ENCODE measurements at regions not wholly inside any gene's neighbourhood (a gene's known extent, or its start where the extent isn't known, plus 50 kb on each side); places are given as distances from the start of the nearest gene placed in this dataset.

DNA sequence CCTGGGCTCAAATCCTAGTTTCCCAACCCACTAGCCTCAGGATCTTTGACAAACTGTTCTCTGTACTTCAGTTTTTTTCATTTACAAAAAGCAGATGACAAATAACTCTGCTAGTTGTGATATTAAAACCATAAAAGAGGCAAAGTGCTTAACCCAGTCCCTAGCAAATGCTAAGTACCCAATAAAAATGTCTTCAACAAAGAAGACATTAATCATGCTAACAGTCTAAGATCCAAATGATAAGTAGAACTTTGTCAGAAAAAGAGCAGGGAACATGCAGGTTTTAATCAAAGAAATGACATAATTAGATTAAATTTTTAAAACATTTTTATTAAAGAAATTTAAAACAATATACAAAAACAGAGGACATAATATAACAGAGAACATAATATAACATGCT, 203.0 kb upstream of the ADRA1B start:
- DNase-seq = no peak

DNA sequence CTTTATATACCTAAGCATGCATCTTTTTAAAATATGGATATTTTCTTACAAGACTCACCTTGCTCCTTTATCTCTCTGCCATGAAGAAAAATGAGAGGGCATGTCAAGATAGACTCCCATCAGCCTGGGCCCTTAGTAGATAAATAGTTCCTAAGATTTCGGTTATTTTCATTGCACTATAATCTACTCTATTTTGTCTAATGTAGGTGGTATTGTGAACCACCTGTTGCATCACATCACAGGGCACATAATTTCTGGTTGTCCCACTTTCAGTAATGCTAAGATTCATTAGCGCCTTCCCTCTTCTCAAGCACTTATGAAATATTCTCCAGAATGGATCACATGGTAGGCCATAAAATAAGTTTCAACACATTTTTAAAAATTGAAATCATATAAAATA, 202.5 kb upstream of the ADRA1B start:
- DNase-seq = no peak

DNA sequence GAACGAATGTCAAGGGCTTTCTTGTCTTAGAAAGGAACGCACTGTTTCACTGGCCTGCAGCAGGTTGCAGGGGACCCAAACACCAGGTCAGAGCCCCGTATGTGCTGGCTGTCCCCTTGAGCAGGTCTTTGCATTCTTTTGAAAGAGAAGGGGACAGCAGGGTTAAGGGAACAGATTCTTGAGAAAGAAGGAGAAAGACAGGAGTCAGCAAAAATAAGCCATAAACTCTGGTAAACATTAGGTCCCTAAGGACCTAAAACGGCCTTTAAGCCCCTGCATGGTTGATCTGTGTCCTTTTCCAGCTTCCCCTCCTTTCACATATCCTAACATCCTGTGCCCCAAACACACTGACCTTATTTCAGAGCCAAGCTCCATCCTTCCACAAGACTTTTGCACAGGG, 190.8 kb upstream of the ADRA1B start:
- no peak for DNase-seq

DNA sequence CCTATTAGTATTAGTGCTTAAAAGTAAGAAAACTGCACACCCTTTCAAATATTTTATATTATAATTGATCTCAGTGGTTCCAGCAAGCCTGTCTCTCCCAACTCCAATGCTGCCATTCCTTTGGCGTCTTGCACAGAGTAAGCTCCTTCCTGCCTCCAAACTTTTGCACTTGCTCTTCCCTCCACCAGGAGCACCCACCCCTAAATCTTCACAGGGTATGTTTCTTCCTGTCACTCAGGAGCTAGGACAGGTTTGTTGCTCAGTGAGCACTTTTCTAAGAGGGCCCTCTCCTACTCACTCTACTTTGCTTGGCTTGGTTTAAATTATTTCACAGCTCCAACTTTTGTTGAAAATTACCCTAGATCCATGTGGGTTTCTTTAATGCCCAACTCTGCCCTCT, 189.1 kb upstream of the ADRA1B start:
- no peak for DNase-seq

DNA sequence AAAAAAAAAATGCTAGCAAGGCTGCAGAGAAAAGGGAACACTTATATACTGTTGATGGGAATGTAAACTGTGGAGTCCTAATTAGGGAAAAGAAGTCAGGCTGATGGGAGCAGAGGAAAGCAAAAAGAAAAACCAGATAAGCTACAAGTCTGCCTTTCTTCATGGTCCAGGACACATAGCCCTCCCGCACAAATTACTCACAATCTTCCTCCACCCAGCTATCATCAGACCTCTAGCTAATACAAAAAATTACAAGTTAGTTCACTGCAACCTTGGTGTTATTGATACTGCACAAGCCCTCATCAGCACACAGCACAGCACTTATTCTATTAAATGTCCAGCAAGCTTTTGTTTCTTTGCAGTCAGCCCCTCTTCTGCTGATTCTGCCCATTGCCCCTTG, 186.0 kb upstream of the ADRA1B start:
- no peak for DNase-seq

DNA sequence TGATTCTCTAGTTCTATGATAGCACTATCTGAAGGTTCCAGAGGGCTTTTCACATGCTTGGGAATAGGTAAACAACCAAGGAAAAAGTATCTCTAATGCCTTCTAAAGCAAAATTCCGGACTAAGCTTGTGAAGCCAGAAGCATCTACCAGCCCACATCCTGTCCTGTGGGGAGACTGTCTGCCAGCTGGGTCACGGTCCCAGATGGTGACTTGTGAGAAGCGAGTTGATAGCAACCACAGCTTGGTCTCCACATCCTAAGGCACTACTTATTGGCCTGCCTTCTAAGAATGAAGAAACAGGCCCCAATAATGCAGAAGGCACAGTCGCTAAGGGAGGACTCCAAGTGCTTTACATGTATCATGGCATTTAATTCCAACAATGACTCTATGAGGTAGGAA, 184.1 kb upstream of the ADRA1B start:
- DNase-seq = no peak

DNA sequence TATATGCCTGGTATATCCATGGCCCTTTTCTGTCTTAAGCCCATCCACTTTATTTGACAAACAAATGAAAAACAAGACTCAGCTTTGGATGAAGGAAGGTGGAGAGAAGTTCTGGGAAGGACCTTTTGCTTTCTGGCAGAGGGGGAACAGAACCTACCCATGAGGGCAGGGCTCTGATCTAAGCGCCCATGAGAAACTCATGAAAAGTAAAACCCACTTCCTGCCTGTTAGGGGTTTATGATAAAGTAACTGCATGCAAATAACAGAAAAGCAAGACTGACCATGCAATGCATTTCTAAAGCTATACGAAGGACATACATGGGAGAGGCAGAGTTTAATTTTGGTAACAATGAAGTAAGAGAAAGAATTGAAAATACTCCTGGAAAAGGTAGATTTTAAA, 181.9 kb upstream of the ADRA1B start:
- DNase-seq = no peak

DNA sequence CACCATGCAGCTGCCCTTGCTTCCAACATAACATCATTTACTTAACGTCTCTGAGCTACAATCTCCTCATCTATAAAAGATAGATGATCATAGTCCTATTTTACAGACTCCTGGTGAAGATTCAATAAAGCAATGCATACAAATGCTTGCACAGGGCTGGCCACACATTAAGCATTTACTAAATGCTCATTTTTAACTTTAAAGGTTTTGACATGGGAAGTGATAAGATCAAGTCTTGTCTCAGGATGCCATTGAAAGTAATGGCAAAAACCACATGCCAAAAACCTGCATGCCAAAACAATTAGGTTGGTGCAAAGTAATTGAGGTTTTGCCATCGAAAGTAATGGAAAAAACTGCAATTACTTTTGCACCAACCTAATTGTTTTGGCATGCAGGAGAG, 181.2 kb upstream of the ADRA1B start:
- DNase-seq = no peak

DNA sequence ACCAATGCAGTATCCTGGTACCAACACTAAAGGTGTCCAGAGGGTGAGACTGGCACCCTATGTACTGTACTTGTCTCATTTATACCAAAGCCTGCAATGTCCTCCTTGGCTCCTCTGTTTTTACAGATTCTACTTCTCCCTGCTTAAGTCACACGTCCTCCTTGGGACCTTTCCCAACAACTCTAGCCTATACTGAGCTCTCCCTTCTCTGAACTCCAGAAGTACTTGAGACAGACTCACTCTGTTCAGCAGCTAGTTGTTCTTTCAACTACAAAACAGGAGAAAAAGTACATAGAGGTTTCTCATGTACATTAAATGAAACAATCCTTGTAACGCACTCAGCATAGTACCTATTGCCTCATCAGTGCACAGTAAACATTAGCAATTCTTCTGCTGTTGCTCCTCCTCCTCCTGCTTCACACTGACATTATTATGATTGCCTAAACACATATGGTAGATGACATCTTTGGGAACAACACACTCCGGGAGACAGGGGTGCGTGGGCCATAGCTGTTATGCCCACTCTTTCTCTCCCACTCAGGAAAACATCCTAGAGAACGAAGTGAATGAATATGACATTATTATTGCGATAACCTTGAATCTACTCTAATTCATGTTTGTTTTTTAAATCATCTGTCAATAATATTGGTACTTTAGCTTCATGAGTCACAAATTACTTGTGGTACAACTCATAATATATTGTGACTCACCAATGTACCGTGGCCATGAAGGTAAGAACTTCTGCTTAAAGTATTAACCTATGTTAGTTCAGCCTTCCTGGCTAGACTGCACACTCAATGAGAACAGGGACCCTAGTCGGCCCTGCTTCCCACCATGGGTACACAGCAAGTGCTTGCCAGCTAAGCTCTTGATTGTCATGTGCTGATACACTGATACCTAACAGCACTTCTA, 180.3 kb upstream of the ADRA1B start:
- DNase-seq = no peak

DNA sequence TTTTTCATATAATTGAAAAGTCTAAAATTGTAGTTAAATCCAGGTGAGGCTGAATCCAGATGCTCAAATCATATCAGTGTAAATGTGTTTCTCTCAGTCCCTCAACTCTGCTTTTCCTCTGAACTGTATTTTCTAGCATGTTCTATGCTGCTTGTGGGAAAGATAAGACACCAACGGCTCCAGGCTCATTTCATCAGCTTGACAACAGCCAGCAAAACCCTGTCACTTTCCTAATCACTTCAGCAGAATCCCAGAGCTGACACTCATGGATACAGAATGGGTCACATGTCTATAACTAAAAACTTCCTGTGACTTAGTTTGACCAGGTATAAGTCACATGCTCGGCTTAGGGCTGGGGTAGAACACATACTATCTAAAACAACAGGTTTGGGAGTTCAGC, 179.4 kb upstream of the ADRA1B start:
- DNase-seq = no peak

DNA sequence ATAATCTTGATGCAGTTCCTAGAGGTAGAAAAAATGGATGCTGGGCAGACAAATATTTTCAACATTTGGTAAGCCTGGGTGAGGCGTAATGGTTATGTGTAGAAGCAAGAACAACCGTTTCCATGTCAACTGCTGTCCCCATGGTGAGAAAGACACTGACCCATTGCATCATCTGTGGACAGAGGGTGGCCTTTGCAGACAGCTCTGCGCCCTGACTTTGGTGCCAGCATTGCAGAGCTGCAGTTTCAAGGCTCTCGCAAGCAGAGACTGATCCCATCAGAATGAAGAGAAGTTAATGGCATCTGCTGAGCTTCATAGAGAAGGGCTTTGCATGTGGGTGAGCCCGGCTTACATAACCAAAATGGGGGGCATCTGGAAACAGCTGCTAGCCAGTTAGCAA, 179.0 kb upstream of the ADRA1B start:
- DNase-seq = no peak

DNA sequence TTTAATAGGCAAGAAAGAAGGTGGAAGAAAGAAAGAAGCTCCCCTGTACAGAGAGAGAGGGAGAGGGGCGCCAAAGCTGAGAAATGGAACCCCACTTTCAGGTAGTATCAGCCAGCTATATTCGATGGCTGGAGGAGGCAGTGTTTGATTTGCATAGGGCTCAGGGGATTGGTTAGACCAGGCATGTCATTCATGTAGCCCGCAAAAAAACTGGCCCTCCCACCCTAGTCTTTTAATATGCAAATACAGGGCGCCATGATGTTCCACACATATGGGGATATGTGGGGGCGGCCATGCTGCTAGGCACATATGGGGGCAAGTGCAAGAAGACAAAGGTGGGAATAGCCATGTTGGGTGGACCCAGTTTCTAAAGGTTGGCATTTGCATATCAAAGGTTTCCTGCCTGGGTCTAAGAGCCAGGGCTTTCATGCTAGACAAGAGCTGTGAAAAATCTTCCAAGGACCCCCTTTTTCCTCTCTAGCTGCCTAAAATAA, 174.4 kb upstream of the ADRA1B start:
- no peak for DNase-seq

DNA sequence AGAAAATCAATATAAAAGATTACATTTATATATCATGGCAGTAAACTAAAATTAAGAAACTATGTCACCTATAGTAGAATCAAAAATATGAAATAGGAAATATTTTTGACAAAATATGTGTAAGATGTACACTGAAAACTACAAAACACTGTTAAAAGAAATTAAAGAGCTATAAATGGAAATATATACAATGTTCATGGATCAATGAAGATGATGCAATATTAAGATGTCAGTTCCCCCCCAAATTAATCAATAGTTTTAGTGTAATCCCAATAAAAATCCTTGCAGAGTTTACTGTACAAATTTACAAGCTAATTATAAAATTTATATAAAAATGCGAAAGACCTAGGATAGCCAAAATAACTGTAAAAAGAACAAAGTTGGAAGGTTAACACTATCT, 173.0 kb upstream of the ADRA1B start:
- no peak for DNase-seq

DNA sequence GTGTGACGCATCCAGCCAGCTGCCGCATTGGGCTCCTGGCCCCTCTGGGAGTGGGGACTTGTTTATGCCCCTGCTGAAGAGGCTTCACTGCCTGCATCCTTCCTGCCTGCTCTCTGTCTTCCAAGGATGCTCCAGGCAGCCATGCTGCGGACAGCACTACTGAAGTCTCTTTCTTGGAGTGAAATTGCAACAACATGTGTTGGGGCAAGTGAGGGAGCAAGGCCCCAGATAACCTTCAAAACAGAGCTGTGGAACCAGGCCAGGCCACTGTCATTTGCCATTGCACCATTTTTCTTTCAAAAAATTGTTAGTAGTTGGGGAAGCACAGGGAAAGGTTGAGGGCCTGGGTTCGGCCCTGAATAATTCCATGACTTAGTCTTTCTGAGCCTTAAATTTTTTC, 169.6 kb upstream of the ADRA1B start:
- DNase-seq = no peak

DNA sequence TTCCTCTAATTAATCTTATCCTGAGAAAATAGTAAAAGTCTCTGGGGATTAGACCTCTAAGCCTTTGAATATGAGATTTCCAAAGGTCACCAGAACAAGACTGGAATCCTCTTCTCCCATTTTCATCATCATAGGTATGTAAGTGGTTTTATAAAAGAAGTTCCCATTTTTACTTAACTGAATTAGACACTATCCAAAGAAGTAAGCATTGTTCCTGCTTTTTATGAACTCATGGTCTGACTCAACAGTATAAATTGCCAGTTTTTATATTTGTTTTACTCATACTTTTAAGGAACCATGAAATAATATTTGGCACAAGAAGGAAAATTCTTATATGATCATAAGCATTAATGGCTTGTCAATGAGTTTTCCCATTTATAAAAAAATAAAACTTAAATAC, 167.1 kb upstream of the ADRA1B start:
- DNase-seq = no peak

DNA sequence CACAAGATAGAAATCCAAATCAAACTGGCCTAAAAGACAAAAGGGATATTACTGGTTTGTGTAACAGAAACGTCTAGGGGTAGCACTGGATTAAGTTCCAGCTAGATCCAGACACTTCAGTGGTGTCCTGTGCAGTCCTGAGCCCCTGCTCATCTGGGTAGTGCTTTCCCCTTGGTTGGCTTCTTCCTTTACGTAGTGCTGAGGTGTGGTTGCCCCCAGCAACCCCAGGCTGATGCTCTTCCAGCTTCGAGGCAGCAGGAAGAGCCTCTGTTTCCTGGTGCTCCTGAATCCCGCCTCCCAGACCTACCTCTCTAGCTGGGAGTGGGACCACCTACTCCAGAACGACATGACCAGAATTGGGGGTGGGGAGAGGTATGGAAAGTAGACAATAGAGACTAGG, 166.1 kb upstream of the ADRA1B start:
- no peak for DNase-seq

DNA sequence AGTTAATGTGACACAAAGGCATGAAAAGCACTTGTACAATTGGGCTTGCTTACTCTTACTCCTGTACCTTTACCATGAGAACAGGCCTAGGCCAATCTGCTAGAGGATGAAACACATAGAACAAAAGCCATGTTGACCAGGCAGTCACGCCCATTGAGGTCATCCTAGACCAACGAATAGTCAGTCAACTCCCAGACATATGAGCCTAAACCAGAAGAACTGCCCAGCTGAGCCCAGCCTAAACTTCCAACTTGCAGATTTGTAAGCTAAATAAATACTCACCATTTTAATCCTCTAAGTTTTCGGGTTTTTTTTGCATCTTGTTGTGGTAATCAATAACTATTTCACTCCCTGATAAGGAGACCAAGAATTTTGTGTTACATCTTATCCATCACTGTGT, 164.8 kb upstream of the ADRA1B start:
- no peak for DNase-seq

DNA sequence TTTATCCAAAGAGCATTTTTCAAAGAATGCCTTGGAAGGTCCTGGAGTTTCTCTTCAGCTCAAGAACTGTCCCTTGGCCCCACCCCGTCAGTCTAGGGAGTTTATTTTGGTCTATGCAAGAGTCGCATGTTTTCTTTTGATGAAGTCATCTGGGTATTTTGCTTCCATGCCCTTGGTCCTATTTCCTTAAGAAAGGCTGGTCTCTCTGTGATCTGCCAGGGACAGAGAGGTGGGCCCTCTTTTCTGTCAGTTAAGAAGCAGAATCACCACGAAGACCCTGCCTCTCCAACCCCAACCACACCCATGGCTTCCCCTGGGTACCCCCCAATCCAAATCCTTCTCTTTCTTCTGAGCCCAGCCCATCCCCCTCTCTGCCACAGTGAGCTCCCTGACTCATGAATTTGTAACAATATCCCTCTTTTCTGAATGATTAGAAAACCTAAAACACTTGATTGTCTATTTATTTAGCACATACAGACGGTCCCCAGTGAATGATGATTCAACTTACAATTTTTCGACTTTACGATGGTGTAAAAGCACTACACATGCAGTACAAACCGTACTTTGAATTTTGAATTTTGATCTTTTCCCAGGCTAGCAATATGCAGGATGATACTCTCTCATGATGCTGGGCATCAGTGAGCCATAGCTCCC, 163.5 kb upstream of the ADRA1B start:
- DNase-seq = no peak

DNA sequence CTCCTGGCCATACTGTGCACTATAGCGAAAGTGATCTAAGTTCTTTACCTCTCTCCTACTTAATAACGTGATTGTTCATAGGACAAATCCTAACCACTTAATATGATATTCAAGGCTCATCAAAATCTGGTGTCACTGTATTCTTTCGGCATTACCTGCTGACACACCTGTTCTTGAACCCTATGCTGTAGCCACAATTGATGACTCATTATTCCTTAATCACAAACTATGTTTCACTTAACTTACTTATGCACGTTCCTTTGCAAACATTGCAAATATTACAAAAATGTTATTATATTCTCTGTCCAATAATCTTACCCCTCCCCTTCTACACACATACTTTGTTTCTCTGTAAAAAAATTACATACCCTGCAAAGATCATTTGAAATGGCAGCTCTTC, 158.1 kb upstream of the ADRA1B start:
- DNase-seq = no peak

DNA sequence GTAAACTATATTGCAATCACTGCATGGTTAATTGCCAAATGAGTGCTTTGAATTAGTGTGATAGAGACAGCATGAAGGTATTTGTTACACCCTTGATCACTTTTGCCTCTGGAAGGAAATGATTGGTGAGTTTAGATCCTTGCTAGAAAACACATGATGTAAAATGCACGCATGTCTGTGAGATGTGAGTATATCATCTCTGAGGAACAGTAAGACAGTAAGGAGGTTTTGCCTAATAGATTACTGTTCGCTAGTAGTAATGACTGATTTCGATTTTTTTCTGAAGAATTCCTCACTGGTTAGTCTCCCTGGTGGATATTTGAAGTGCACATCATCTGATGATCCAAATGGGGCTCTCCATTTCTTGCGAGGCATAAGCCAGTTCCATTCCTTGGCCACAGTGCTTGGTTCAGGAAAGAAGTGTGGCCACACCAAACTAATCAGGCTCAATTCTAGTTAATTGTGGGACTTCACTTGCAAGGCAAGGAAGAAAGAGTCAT, 156.4 kb upstream of the ADRA1B start:
- no peak for DNase-seq

DNA sequence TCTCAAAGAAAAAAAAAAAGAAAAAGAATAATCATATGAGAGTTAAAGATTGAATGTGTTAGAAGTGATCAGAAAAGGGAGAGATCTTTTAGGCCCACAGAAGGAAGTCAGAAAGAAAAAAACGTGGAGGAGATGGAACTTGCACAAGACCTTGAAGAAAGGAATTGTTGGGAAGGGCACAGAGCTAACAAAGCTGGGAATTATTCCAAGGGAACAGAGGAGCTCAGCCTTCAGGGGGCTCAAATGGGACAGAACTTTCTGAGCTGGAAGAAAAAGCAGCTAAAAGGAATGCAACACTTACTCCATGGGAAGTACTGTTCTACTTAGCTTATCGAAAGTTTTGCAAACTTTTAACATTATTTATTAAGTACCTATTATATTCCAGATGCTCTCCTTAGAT, 153.4 kb upstream of the ADRA1B start:
- DNase-seq = no peak

DNA sequence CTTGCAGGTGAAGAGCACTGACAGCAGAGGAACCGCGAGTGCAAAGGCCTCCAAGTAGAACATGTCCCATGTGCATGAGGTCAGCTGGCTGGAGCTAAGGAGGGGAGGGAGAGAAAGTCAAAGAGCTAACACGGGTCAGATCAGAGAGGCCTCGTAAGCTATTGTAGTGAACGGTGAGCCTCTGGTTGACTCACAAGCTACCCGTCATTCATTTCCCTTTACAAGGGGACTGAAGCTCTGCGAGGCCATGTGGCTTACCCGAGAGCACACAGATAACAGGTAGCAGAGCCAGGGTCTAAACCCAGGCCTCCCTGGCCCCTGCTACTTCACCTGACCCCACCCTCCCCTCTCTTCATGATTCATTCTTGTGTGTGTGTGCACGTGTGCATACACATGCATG, 152.7 kb upstream of the ADRA1B start:
- DNase-seq = no peak

DNA sequence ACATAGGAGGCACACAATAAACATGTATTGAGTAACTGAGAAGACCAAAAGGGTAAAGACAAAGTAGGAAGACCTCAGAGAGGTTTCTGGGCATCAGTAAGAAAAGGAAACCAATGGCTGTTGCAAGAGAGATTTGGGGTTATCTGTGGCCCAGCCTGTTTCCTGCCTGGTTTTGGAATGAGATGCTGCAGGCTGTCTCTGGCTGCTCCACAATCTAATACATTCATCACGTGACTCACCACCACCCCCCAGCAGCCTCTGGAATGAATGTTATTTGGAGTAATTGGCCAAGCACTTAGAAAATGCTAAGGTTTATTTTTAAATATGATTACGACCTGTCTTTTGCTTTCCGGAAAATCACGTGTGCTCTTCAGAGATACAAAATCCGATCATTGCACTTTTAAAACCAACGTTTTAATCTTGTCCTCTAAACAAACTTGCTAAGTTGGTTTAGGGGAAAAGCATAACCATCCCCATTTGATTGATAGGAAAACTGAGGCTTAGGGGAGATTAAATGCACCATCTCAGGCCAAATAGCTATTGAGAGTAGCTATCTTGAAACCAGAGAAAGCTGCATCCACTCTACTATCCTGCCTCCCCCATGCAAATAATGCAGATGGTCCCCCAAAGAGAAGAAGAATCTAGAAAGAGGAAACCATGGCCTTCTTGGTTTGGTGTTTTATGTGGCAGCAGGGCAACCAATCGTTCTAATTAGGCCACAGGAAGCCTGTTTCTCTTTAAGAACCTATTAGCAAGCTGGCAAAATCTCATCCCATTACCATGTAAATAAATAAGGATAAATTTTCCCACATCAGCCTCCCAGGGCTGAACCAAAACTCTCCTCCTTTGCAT, 151.8 kb upstream of the ADRA1B start:
- no peak for DNase-seq

DNA sequence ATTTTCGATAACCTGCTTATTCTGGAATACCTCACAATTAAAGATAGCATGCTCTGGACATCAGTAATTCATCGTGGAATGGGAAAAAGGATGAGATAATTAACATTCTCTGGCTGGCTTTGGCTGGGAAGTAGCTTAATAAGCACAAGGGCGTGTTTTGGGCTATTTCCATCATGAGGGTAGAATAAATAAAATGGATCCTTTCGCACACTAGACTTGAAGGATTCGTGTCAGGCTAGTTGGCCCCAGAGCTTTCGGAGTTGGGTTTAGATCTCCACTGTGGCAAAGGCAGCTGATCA, 151.2 kb upstream of the ADRA1B start:
- DNase-seq = no peak
